ENCODE measurements at regions not wholly inside any gene's neighbourhood (a gene's known extent, or its start where the extent isn't known, plus 50 kb on each side); places are given as distances from the start of the nearest gene placed in this dataset.
A peak's percentile ranks its signal among the peaks of the same experiment; 100 is the strongest.

GRCh38 chr4:126807132-126807531 is 825.6 kb upstream of the INTU start:
- no peak overlapping the region for H3K27ac ChIP-seq
- no peak for DNase-seq (ENCODE audit: low read depth, low spot score)

DNA sequence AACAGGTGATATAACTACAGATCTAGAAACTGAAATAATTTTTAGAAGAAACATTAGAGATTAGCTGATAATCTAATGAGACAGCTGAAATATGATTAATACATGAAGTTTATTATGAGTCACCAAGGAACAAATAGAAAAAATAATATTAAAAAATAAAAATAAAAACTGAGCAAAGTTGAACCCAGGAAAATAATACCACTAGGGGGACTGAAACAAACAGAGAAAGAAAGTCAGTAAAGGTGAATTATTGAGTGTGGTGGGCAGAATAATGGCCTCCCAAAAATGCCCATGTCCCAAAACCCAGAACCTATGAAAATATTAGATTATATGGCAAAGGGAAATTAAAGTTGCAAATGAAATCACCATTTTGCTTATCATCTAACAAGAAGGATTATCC is 820.7 kb upstream of the INTU start:
- no peak for DNase-seq (ENCODE audit: low read depth, low spot score)
- H3K27ac ChIP-seq: no peak overlapping the region

DNA sequence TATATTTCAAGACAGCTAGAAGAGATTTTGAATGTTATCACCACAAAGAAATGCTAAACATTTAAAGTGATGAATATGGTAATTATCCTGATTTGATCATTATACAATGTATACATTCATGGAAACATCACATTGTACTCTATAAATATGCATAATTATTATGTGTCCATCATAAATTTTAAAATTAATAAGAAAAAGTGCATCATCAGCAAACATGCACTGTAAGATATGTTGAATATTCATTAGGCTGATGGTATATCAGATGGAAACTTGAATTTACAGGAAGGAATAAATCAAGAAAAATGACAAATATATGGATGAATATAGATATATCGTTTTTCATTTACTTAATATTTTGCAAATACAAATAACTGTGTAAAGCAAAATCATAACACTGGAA is 812.1 kb upstream of the INTU start:
- no peak for DNase-seq (ENCODE audit: low read depth, low spot score)
- no peak overlapping the region for H3K27ac ChIP-seq

DNA sequence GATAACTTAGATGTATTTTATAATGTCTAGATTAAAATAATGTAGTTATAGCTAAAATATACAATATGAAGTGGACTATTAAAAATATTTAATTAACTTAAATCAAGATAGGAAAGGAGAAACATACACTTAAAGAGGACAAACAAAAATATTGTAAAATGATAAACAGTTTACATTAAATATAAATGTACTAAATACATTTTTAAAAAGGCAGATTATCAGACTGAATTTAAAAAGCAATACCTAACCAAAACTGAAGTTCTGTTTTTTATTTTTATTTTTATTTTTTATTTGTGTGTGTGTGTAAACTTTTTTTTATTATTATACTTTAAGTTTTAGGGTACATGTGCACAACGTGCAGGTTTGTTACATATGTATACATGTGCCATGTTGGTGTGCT is 811.6 kb upstream of the INTU start:
- H3K27ac ChIP-seq: no peak overlapping the region
- no peak for DNase-seq (ENCODE audit: low read depth, low spot score)

DNA sequence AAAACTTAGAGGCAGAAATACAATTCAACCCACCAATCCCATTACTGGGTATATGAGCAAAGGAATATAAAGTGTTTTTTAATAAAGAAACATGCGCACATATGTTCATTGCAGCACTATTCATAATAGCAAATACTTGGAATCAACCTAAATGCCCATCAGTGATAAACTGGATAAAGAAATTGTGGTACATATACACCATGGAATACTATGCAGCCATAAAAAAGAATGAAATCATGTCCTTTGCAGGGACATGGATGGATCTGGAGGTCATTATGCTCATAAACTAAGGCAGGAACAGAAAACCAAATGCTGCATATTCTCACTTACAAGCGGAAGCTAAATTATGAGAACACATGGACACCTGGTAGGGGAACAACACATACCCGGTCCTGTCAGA is 807.7 kb upstream of the INTU start:
- H3K27ac ChIP-seq: no peak overlapping the region
- no peak for DNase-seq (ENCODE audit: low read depth, low spot score)

- no peak for DNase-seq (ENCODE audit: low read depth, low spot score)
- H3K27ac ChIP-seq: no peak overlapping the region
Measured at GRCh38 chr4:126827669-126828068, 805.1 kb upstream of the INTU start.

- no peak overlapping the region for H3K27ac ChIP-seq
- no peak for DNase-seq (ENCODE audit: low read depth, low spot score)
Measured at GRCh38 chr4:126834854-126835253, 797.9 kb upstream of the INTU start.

- H3K27ac ChIP-seq: no peak overlapping the region
- DNase-seq (ENCODE audit: low read depth, low spot score): no peak
Measured at GRCh38 chr4:126838941-126839679, 793.6 kb upstream of the INTU start.

DNA sequence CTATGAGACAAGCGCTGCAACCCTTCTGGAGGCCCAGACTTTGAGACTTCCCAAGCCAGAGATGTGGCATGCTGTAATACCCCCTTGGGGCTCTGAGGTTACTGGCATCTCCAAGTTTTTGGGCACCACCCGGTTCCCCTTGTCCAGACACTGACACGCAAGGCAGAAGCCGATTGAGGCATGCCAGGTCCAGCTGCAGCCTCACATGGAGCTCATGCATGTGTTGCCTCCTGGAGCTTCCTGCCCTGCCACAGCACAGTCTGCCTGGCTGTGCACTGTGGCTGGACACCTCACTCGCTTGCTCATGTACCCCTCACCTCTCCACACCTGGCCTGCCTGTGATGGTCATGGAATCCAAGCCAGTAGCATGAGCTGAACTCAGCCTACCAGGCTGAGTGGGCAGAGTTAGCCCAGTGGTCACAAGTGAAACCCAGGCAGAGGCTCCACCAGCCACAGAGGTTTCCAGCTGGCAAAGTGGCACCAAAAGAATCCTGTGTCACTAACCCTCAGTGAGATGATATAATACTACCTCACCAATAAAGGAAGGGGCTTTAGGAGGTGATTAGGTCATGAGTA is 789.2 kb upstream of the INTU start:
- no peak overlapping the region for H3K27ac ChIP-seq
- DNase-seq (ENCODE audit: low read depth, low spot score): no peak

DNA sequence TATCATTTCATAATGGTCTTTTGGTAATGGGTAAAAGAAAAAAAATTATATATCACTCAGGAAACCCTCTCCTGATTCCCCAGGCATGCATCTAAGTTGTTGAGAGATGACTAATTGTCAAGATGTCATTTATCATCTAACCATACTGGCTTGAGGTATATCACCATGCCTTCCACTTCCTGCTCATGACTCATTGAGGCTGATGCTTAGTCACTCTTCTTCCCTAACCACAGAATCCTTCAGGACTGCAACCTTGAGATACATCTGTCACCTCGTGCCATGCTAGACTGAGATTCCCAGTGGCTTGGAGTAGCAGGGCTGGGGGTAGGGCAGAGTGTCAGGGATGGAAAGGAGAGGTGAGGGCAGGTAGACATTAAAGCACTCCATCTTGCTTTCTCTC is 782.5 kb upstream of the INTU start:
- peak overlapping the region; percentile 53 for H3K27ac ChIP-seq
- peak; percentile 91 for DNase-seq (ENCODE audit: low read depth, low spot score)

GRCh38 chr4:126851391-126851790 is 781.4 kb upstream of the INTU start:
- DNase-seq (ENCODE audit: low read depth, low spot score): no peak
- no peak overlapping the region for H3K27ac ChIP-seq

- DNase-seq (ENCODE audit: low read depth, low spot score): no peak
- H3K27ac ChIP-seq: no peak overlapping the region
Measured at GRCh38 chr4:126853715-126854114, 779.0 kb upstream of the INTU start.

DNA sequence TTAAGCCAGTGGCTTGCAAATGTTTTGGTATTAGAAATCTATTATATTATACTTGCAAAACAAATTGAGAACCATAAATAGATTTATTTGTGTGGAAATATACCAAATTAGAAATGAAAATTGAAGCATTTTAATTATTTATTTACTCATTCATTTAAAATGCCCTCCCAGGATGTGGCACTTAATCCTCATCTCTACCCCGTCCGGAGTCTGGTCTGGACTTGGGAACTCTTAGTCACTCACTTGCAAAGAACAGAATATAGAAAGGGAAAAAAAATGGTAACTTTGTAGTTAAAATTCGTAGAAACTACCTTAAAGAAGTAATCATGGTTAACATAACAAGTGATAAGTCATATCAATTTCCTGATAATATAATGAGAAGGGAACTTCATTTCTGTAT is 775.9 kb upstream of the INTU start:
- DNase-seq (ENCODE audit: low read depth, low spot score): no peak
- no peak overlapping the region for H3K27ac ChIP-seq

DNA sequence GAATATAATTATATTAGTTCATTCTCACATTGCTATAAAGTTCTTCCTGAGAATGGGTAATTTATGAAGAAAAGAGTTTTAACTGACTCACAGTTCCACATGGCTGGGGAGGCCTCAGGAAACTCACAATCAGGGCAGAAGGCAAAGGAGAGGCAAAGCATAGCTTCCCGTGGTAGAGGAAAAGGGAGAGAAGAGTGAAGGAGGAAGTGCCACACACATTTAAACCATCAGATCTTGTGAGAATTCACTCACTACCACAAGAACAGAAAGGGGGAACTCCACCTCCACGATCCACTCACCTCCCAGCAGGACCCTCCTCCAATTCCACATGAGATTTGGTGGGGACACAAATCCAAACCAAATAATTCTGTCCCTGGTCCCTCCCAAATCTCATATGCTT is 773.4 kb upstream of the INTU start:
- H3K27ac ChIP-seq: no peak overlapping the region
- no peak for DNase-seq (ENCODE audit: low read depth, low spot score)

DNA sequence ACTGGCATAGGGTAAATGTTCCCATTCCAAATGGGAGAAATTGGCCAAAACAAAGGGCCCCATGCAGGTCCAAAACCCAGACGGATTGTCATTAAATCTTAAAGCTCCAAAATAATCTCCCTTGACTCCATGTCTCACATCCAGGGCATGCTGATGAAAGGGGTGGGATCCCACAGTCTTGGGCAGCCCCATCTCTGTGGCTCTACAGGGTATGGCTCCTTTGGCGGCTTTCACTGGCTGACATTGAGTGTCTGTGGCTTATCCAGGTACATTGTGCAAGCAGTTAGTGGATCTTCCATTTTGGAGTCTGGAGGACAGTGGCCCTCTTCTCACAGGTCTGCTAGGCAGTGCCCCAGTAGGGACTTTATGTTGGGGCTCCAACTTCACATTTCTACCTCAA is 772.9 kb upstream of the INTU start:
- no peak for DNase-seq (ENCODE audit: low read depth, low spot score)
- H3K27ac ChIP-seq: no peak overlapping the region

DNA sequence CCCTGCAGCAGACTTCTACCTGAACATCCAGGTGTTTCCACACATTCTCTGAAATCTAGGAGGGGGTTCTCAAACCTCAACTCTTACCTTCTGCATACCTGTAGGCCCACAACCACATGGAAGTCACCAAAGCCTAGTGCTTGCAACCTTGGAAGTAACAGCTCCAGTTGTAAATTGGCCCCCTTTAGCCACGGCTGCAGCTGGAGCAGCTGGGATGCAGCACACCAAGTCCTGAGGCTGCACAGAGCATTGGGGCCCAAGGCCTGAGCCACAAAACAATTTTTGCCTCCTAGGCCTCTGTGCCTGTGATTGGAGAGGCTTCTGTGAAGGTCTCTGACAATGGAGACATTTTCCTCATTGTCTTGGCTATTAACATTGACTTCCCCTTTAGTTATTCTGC is 772.4 kb upstream of the INTU start:
- H3K27ac ChIP-seq: no peak overlapping the region
- no peak for DNase-seq (ENCODE audit: low read depth, low spot score)

- H3K27ac ChIP-seq: peak overlapping the region; percentile 46
- peak; percentile 53 for DNase-seq (ENCODE audit: low read depth, low spot score)
Measured at GRCh38 chr4:126869967-126870366, 762.8 kb upstream of the INTU start.

- no peak for DNase-seq (ENCODE audit: low read depth, low spot score)
- no peak overlapping the region for H3K27ac ChIP-seq
Measured at GRCh38 chr4:126871810-126872209, 760.9 kb upstream of the INTU start.

GRCh38 chr4:126874533-126874932 is 758.2 kb upstream of the INTU start:
- DNase-seq (ENCODE audit: low read depth, low spot score): no peak
- no peak overlapping the region for H3K27ac ChIP-seq

DNA sequence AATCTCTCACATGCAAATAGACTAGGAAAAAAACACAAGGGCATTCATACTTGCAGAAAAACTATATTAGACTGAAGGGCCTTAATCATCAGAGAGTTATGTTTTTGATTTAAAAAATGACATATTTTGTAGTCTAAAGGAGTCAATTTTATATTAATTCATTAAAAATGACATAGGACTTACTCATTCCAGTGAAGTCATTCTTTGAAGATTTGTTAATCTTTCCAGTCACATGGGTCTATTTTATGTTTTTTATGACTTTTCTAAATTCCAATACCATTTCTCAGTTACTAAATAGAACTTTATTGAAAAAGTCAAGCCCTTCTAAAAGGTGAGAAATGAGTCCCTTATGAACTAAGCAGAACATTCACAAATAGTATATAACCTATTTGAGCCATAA is 743.8 kb upstream of the INTU start:
- no peak overlapping the region for H3K27ac ChIP-seq
- no peak for DNase-seq (ENCODE audit: low read depth, low spot score)

- no peak overlapping the region for H3K27ac ChIP-seq
- no peak for DNase-seq (ENCODE audit: low read depth, low spot score)
Measured at GRCh38 chr4:126890383-126890782, 742.4 kb upstream of the INTU start.

GRCh38 chr4:126890994-126891393 is 741.8 kb upstream of the INTU start:
- no peak overlapping the region for H3K27ac ChIP-seq
- no peak for DNase-seq (ENCODE audit: low read depth, low spot score)
